Activated CD8-positive, alpha-beta T cell treated with anti-CD3 and anti-CD28 coated beads for 36 hours (primary cell): ENCODE measurements at regions not wholly inside any gene's neighbourhood (a gene's known extent, or its start where the extent isn't known, plus 50 kb on each side); places are given as distances from the start of the nearest gene placed in this dataset.
A peak's percentile ranks its signal among the peaks of the same experiment; 100 is the strongest.

Source experiments
- ATAC-seq: fragments of 200-7000 bp; cut with Tn5 transposase; one replicate; pipeline ENCODE4 v1.10.0; 2021; ENCODE audit warnings: mild to moderate bottlenecking, moderate library complexity
- CTCF ChIA-PET: fragments of 350-600 bp; sonication (Branson Sonifier 250); formaldehyde crosslinking; loops from one replicate; lab custom pipeline; 2021; ENCODE audit warnings: antibody characterized with exemption; lab: Charles Lee
- POLR2A ChIA-PET: fragments of 350-600 bp; sonication (Branson Sonifier 250); formaldehyde crosslinking; loops from one replicate; lab custom pipeline; 2021; ENCODE audit warnings: antibody characterized with exemption; lab: Charles Lee
- DNase-seq: peaks from one replicate; pipeline ENCODE4 v3.0.0-alpha.2; 2020
- H3K27ac Mint-ChIP-seq: one replicate; pipeline ENCODE4 v1.8.0; 2021; ENCODE audit warnings: mild to moderate bottlenecking, mixed read lengths
- H3K27me3 Mint-ChIP-seq: one replicate; pipeline ENCODE4 v1.8.0; 2021; ENCODE audit warnings: mixed read lengths
- H3K36me3 Mint-ChIP-seq: one replicate; pipeline ENCODE4 v1.8.0; 2021; ENCODE audit warnings: low read depth, mixed read lengths
- H3K4me1 Mint-ChIP-seq: one replicate; pipeline ENCODE4 v1.8.0; 2021; ENCODE audit warnings: low read depth, mixed read lengths
- H3K4me3 Mint-ChIP-seq: one replicate; pipeline ENCODE4 v1.8.0; 2021; ENCODE audit warnings: mild to moderate bottlenecking, moderate library complexity, mixed read lengths
- H3K9me3 Mint-ChIP-seq: one replicate; pipeline ENCODE4 v1.8.0; 2021; ENCODE audit warnings: mixed read lengths
- intact Hi-C: fragments of 100-400 bp; cut with micrococcal nuclease; formaldehyde crosslinking; loops from one replicate; pipeline ENCODE4 v1.10.0; 2022
- TF ChIP-seq, protein P1 (sequence below): fragments of 200-600 bp; IDR thresholded peaks from one replicate; pipeline ENCODE4 v1.8.0; 2022; ENCODE audit warnings: antibody characterized with exemption, mild to moderate bottlenecking

DNA sequence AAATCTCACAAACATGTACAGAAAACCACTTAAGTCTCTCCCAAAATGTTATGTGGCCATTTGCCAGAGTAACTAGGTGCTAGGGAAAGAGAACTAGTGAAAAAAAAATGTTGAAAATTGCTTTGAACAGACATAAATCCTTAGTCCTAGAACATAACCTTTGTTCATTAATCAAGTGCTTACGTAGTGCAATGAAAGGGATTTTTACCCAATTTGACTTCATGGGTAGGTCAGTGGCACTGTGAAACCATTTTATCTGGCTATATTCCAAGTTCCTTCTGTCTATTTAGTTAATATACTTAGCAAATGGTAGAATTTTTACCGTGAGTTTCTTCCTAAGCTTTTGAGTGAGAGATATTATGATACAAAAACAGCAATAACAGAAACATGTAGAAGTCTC, 209.4 kb downstream of the DIPK2A start:
- Mint-ChIP-seq H3K9me3 (peaks cover 5% of the 10 kb centered on the region), H3K27ac (no peak overlapping the region), H3K36me3 (no peaks in the 10 kb centered on the region), H3K4me3 (no peak overlapping the region), H3K27me3 (no peaks in the 10 kb centered on the region), H3K4me1 (no peaks in the 10 kb centered on the region)
- TF ChIP-seq, protein P1, sequence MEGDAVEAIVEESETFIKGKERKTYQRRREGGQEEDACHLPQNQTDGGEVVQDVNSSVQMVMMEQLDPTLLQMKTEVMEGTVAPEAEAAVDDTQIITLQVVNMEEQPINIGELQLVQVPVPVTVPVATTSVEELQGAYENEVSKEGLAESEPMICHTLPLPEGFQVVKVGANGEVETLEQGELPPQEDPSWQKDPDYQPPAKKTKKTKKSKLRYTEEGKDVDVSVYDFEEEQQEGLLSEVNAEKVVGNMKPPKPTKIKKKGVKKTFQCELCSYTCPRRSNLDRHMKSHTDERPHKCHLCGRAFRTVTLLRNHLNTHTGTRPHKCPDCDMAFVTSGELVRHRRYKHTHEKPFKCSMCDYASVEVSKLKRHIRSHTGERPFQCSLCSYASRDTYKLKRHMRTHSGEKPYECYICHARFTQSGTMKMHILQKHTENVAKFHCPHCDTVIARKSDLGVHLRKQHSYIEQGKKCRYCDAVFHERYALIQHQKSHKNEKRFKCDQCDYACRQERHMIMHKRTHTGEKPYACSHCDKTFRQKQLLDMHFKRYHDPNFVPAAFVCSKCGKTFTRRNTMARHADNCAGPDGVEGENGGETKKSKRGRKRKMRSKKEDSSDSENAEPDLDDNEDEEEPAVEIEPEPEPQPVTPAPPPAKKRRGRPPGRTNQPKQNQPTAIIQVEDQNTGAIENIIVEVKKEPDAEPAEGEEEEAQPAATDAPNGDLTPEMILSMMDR: no peak
- DNase-seq: no peak
- POLR2A ChIA-PET: no interaction called here
- ATAC-seq: no peak
- intact Hi-C loops: no loop called here
- CTCF ChIA-PET: no interaction called here

DNA sequence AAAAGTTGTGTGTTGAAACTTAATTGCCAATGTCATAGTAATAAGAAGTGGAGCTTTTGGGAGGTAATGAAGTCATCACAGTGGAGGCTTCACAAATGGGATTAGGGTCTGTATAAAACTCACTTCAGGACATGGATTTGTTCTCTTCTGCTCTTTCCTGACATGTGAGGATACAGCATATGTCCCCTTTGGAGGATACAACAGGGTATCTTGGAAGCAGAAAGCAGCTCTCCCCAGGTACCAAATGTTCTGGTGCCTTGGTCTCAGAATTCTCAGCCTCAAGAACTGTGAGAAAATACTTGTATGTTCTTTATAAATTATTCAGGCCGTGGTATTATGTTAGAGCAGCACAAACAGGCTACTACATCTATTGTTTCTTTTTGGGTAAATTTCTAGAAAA, 210.9 kb downstream of the DIPK2A start:
- intact Hi-C loops: no loop called here
- no peaks in the 10 kb centered on the region for H3K36me3 Mint-ChIP-seq
- TF ChIP-seq, protein P1: no peak
- CTCF ChIA-PET: no interaction called here
- no peak overlapping the region for H3K27ac Mint-ChIP-seq
- POLR2A ChIA-PET: no interaction called here
- no peaks in the 10 kb centered on the region for H3K4me1 Mint-ChIP-seq
- ATAC-seq (no peak), DNase-seq (no peak)
- H3K4me3 Mint-ChIP-seq: no peak overlapping the region
- no peaks in the 10 kb centered on the region for H3K27me3 Mint-ChIP-seq
- H3K9me3 Mint-ChIP-seq: peaks cover 5% of the 10 kb centered on the region

- H3K27me3 Mint-ChIP-seq: no peaks in the 10 kb centered on the region
- ChIA-PET POLR2A (no interaction called here), CTCF (no interaction called here)
- no peak for DNase-seq
- peaks cover 5% of the 10 kb centered on the region for H3K9me3 Mint-ChIP-seq
- peaks cover 6% of the 10 kb centered on the region for H3K4me1 Mint-ChIP-seq
- no peak overlapping the region for H3K27ac Mint-ChIP-seq
- H3K4me3 Mint-ChIP-seq: no peak overlapping the region
- TF ChIP-seq, protein P1: no peak
- no peaks in the 10 kb centered on the region for H3K36me3 Mint-ChIP-seq
- ATAC-seq: no peak
- intact Hi-C loops: no loop called here
Observed at GRCh38 chr3:144185276-144185675, 213.7 kb downstream of the DIPK2A start.

DNA sequence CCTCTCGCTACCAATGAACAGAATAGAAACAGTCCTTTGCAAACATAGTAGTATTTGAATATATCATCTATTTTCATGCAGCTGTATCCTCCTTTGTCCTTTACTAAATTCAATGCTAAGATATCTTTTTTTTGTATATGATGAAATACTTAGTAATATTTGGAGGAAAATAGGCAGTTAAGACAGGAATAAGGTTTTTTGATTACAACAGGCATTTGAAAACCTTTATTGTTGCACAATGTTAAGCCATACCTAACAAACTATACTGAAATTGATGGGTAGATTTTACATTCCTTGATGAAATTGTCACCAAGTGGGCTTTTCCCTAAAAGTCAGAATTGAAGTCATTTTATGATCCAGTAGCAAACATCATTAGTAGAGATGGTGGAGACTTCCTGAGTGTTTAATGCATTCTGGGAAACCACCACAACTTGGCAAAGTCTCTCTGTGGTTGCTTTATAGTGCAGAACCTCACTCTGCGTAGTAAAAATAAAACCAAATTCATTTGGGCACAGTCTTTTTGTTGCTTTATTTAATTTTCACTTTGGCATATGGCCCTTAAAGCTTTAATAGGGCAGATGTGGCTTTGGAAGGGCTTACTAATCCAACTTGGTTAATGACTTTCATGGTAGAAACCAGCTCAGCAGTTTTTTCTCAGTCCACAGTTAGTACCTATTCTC, 216.0 kb downstream of the DIPK2A start:
- Mint-ChIP-seq H3K4me1 (peaks cover 6% of the 10 kb centered on the region), H3K27me3 (no peaks in the 10 kb centered on the region), H3K9me3 (peaks cover 5% of the 10 kb centered on the region), H3K36me3 (no peaks in the 10 kb centered on the region), H3K27ac (no peak overlapping the region), H3K4me3 (no peak overlapping the region)
- ATAC-seq (peak; percentile 24), DNase-seq (no peak)
- TF ChIP-seq, protein P1: no peak
- ChIA-PET POLR2A (no interaction called here), CTCF (no interaction called here)
- intact Hi-C loops: no loop called here

GRCh38 chr3:144189044-144189443, 217.4 kb downstream of the DIPK2A start:
- Mint-ChIP-seq H3K4me1 (peaks cover 6% of the 10 kb centered on the region), H3K27ac (no peak overlapping the region), H3K4me3 (no peak overlapping the region), H3K27me3 (no peaks in the 10 kb centered on the region), H3K9me3 (peaks cover 9% of the 10 kb centered on the region), H3K36me3 (no peaks in the 10 kb centered on the region)
- CTCF ChIA-PET: no interaction called here
- no peak for ATAC-seq
- TF ChIP-seq, protein P1: no peak
- DNase-seq: no peak
- POLR2A ChIA-PET: interaction anchor here (1.1 kb wide), 1 partner anchor 11 kb away, joined by 3 read pairs; no protein-coding TSS in a partner anchor
- intact Hi-C loops: no loop called here
